ENCODE measurements at regions not wholly inside any gene's neighbourhood (a gene's known extent, or its start where the extent isn't known, plus 50 kb on each side); places are given as distances from the start of the nearest gene placed in this dataset.

DNA sequence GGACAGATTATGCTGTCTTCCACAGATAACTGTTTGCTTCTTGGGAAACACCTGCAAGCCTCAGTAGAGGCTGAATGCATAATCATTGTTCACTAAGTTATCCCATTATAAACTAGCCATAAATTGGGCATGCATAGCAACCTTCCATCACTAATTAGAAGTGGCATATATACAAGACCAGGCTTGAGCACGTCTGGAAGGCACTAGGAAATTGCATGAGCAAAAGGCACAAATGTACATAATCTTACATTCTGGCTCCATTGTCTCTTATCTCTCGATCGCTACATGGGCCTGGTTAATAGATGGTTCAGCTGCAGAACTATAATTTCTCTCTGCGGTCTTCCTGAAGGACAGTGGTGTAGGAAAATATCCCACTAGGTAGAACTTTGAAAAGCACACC lies 679.2 kb downstream of the RPL10L start:
- no peaks in the 10 kb centered on the region for H3K4me1 ChIP-seq (ENCODE audit: control insufficient read depth in 4 of 4, insufficient read depth in 4 of 4, low read length in 3 of 4)
- TF ChIP-seq FOXA2 (IDR thresholded peaks at IDR 0.05) (no peak), SP1 (IDR thresholded peaks at IDR 0.05) (no peak), HNF4G (IDR thresholded peaks at IDR 0.05) (no peak), FOXA1 (IDR thresholded peaks at IDR 0.05) (no peak), ZBTB33 (IDR thresholded peaks at IDR 0.05) (no peak), JUND (IDR thresholded peaks at IDR 0.05) (no peak), REST (IDR thresholded peaks at IDR 0.05) (no peak)
- TF ChIP-seq, protein P1, sequence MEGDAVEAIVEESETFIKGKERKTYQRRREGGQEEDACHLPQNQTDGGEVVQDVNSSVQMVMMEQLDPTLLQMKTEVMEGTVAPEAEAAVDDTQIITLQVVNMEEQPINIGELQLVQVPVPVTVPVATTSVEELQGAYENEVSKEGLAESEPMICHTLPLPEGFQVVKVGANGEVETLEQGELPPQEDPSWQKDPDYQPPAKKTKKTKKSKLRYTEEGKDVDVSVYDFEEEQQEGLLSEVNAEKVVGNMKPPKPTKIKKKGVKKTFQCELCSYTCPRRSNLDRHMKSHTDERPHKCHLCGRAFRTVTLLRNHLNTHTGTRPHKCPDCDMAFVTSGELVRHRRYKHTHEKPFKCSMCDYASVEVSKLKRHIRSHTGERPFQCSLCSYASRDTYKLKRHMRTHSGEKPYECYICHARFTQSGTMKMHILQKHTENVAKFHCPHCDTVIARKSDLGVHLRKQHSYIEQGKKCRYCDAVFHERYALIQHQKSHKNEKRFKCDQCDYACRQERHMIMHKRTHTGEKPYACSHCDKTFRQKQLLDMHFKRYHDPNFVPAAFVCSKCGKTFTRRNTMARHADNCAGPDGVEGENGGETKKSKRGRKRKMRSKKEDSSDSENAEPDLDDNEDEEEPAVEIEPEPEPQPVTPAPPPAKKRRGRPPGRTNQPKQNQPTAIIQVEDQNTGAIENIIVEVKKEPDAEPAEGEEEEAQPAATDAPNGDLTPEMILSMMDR (IDR thresholded peaks at IDR 0.05; ENCODE audit: low read depth, low read length, missing input control) = no peak
- 67% methylated on average over 4 of the region's 4 CpGs for WGBS
- no peaks in the 10 kb centered on the region for H3K36me3 ChIP-seq (ENCODE audit: control insufficient read depth in 4 of 4, insufficient read depth in 3 of 4, low read depth in 1 of 4, low read length in 3 of 4)
- H3K9ac ChIP-seq (ENCODE audit: low read depth in 1 of 2, low read length in 2 of 2) = no peak overlapping the region
- H3K27me3 ChIP-seq (ENCODE audit: control insufficient read depth in 4 of 4, insufficient read depth in 4 of 4, low read length in 3 of 4) = no peaks in the 10 kb centered on the region
- no peaks in the 10 kb centered on the region for H3K9me3 ChIP-seq (ENCODE audit: control insufficient read depth in 4 of 4, low read length in 3 of 4)
- no peak overlapping the region for H3K27ac ChIP-seq (ENCODE audit: low read depth in 1 of 2, low read length in 2 of 2)
- no peak overlapping the region for H3K4me3 ChIP-seq (ENCODE audit: low read depth in 1 of 3, low read length in 3 of 3)
- DNase-seq (ENCODE audit: low spot score) = no peak

DNA sequence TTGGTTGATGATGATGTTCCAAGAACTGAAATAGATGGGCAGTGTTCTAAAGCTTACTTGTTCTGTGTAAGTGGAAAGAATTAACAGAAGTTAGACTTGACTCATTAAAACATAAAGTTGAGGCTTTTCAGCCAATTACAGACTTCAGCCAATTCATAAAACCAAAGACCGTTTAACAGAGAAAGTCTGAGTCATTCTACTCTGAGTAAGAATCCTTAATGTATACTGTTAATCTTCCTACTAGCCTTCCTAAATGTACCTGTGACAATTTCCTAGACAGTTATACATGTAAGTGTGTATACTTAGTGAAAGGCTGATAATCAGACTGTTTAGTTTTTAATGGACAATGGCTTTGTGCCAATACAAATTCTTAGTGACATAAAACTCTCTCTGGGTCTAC lies 681.0 kb downstream of the RPL10L start:
- Histone ChIP-seq H3K4me1 (ENCODE audit: control insufficient read depth in 4 of 4, insufficient read depth in 4 of 4, low read length in 3 of 4) (no peaks in the 10 kb centered on the region), H3K36me3 (ENCODE audit: control insufficient read depth in 4 of 4, insufficient read depth in 3 of 4, low read depth in 1 of 4, low read length in 3 of 4) (no peaks in the 10 kb centered on the region), H3K4me3 (ENCODE audit: low read depth in 1 of 3, low read length in 3 of 3) (no peak overlapping the region), H3K27ac (ENCODE audit: low read depth in 1 of 2, low read length in 2 of 2) (no peak overlapping the region), H3K27me3 (ENCODE audit: control insufficient read depth in 4 of 4, insufficient read depth in 4 of 4, low read length in 3 of 4) (no peaks in the 10 kb centered on the region), H3K9ac (ENCODE audit: low read depth in 1 of 2, low read length in 2 of 2) (no peak overlapping the region), H3K9me3 (ENCODE audit: control insufficient read depth in 4 of 4, low read length in 3 of 4) (no peaks in the 10 kb centered on the region)
- 74% methylated on average over 1 of the region's 1 CpG for WGBS
- no peak for DNase-seq (ENCODE audit: low spot score)
- no peak for TF ChIP-seq RAD21 (IDR thresholded peaks at IDR 0.05)
- no peak for TF ChIP-seq HNF4A (conservative IDR thresholded peaks at IDR 0.05)
- TF ChIP-seq YY1 (IDR thresholded peaks at IDR 0.05) = no peak
- TF ChIP-seq, protein P2, sequence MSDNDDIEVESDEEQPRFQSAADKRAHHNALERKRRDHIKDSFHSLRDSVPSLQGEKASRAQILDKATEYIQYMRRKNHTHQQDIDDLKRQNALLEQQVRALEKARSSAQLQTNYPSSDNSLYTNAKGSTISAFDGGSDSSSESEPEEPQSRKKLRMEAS (IDR thresholded peaks at IDR 0.05) = no peak
- TF ChIP-seq JUND (IDR thresholded peaks at IDR 0.05) = no peak
- no peak for TF ChIP-seq RXRA (IDR thresholded peaks at IDR 0.05)
- no peak for TF ChIP-seq FOXA2 (IDR thresholded peaks at IDR 0.05)
- TF ChIP-seq EGR1 (IDR thresholded peaks at IDR 0.05; ENCODE audit: low read depth in 2 of 2) = no peak
- no peak for TF ChIP-seq ZBTB33 (IDR thresholded peaks at IDR 0.05)
- TF ChIP-seq NR2F2 (IDR thresholded peaks at IDR 0.05) = no peak
- no peak for TF ChIP-seq SP1 (IDR thresholded peaks at IDR 0.05)
- no peak for TF ChIP-seq REST (IDR thresholded peaks at IDR 0.05)
- TF ChIP-seq, protein P1 (IDR thresholded peaks at IDR 0.05; ENCODE audit: low read depth, low read length, missing input control) = no peak
- no peak for TF ChIP-seq ATF3 (IDR thresholded peaks at IDR 0.05)

All from liver (tissue), 8 donors.